ENCODE measurements at regions not wholly inside any gene's neighbourhood (a gene's known extent, or its start where the extent isn't known, plus 50 kb on each side); places are given as distances from the start of the nearest gene placed in this dataset.

DNA sequence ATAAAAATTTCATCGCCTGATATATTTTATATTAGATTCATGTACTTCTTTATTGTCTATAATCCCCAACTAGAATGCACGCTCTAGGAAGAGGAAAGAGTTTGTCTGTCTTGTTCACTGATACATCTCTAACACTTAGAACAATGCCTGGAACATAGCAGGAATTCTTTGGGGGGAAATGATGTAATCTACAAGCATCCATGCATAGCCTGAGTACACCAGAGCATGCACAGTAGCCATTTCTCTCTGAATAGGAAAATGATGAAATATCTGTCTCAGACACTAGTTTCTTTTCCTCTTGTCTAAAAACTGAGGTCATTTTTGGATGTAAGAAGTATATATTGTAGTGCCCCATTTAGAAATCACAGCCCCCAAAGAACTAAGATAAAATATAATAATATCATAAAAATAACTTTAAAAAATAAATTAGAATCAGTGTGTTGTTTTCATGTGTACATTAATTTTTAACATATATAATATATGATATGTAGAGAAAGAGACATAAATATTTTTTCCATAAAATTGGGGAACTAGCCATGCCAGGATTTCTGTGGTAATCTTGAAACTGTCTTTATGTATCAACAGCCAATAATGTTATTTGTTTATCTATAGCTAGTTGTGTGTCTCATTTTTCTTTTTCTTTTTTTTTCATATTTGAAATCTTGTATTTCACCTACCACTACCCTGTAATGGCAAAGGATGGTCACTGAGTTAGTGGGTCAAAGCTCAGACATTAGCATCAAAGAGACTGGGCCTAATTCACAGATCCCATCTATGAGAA lies 155.6 kb upstream of the TMCC3 start:
- DNase-seq = no peak
- intact Hi-C loops (cut with DNase I) = no loop called here
- Histone ChIP-seq H3K27me3 (no peaks in the 10 kb centered on the region), H3K4me1 (peaks cover 0 to 6% (median 0%) of the 10 kb centered on the region in 4 donors), H3K36me3 (no peaks in the 10 kb centered on the region), H3K4me3 (no peak overlapping the region), H3K9me3 (no peaks in the 10 kb centered on the region), H3K27ac (no peak overlapping the region)
- 89% methylated on average over 2 of the region's 2 CpGs for WGBS (ENCODE audit: insufficient coverage, low coverage, low lambda C conversion rate, missing lambda C conversion rate)
- no peak for TF ChIP-seq POLR2A (IDR thresholded peaks at IDR 0.05)
- TF ChIP-seq, protein P1, sequence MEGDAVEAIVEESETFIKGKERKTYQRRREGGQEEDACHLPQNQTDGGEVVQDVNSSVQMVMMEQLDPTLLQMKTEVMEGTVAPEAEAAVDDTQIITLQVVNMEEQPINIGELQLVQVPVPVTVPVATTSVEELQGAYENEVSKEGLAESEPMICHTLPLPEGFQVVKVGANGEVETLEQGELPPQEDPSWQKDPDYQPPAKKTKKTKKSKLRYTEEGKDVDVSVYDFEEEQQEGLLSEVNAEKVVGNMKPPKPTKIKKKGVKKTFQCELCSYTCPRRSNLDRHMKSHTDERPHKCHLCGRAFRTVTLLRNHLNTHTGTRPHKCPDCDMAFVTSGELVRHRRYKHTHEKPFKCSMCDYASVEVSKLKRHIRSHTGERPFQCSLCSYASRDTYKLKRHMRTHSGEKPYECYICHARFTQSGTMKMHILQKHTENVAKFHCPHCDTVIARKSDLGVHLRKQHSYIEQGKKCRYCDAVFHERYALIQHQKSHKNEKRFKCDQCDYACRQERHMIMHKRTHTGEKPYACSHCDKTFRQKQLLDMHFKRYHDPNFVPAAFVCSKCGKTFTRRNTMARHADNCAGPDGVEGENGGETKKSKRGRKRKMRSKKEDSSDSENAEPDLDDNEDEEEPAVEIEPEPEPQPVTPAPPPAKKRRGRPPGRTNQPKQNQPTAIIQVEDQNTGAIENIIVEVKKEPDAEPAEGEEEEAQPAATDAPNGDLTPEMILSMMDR (IDR thresholded peaks at IDR 0.05) = no peak
- ATAC-seq = peak in 3 of 4 donors; percentile 30 to 70 (median 64)

DNA sequence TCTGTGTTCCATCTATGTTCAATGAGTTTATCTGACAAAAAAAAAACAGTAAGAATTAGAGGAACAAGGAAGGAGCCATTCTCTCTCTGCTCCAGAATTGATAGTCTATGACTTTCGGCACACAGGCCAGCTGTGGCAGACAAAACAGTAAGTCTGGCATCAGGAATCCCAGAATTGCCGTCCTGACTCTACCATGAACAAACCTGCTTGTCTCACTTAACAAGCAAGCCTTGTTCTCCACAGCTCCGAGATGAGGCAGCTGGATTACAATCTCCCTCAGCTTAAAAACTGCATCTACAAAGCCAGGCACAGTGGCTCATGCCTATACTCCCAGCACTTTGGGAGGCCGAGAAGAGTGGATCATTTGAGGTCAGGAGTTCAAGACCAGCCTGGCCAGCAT lies 153.6 kb upstream of the TMCC3 start:
- Histone ChIP-seq H3K9me3 (no peaks in the 10 kb centered on the region), H3K27me3 (no peaks in the 10 kb centered on the region), H3K4me3 (no peak overlapping the region), H3K4me1 (peaks cover 0 to 6% (median 0%) of the 10 kb centered on the region in 4 donors), H3K27ac (no peak overlapping the region), H3K36me3 (no peaks in the 10 kb centered on the region)
- DNase-seq = no peak
- intact Hi-C loops (cut with DNase I) = no loop called here
- 55% methylated on average over 3 of the region's 4 CpGs for WGBS (ENCODE audit: insufficient coverage, low coverage, low lambda C conversion rate, missing lambda C conversion rate)
- no peak for TF ChIP-seq POLR2A (IDR thresholded peaks at IDR 0.05)
- TF ChIP-seq, protein P1 (IDR thresholded peaks at IDR 0.05) = no peak
- no peak for ATAC-seq

DNA sequence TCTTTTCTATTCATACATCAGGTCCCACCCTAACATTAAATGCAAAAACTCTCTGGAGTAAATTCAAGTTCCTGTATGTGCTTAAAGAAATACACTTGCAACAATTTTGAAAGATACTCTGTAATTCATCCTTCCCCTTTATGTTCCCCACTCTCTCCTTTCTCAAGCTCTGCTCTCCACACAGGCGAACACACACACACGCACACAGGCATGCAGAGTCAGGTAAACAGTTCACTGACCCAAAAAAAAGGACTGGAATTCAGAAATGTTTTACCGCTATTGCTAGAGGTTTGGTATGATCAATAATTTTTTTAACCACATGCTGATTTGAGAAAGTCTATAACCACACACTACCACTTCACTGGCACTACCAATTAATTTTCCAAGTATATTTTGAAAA lies 152.4 kb upstream of the TMCC3 start:
- WGBS (ENCODE audit: insufficient coverage, low coverage, low lambda C conversion rate, missing lambda C conversion rate) = 22% methylated on average over 3 of the region's 3 CpGs
- no peak overlapping the region for H3K27ac ChIP-seq
- no peaks in the 10 kb centered on the region for H3K36me3 ChIP-seq
- ATAC-seq (peak in 2 of 4 donors; percentile 32 to 62), DNase-seq (no peak)
- H3K9me3 ChIP-seq = no peaks in the 10 kb centered on the region
- H3K27me3 ChIP-seq = no peaks in the 10 kb centered on the region
- H3K4me3 ChIP-seq = no peak overlapping the region
- H3K4me1 ChIP-seq = peaks cover 0 to 6% (median 0%) of the 10 kb centered on the region in 4 donors
- TF ChIP-seq, protein P1 (IDR thresholded peaks at IDR 0.05) = no peak
- no peak for TF ChIP-seq POLR2A (IDR thresholded peaks at IDR 0.05)
- intact Hi-C loops (cut with DNase I) = no loop called here

DNA sequence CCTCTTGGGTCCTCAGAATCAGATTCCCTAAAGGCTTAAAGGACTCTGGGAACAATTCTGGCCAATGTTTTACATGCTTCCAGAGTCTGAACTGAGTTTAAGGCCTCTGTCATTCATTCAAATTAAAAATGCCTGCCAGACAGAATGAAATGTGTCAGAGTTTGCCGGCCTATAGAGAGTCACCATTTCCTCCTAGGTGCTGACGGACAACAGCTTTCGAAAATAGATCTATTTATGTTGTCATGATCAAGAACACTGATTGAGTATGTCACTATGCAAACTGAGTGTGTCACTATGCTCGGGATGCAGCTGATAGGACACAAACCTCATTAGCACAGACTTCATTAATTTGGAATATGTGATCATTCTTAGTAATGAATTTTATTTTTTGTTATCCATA lies 151.4 kb upstream of the TMCC3 start:
- H3K4me3 ChIP-seq = no peak overlapping the region
- H3K27me3 ChIP-seq = no peaks in the 10 kb centered on the region
- no peaks in the 10 kb centered on the region for H3K9me3 ChIP-seq
- 88% methylated on average over 4 of the region's 4 CpGs for WGBS (ENCODE audit: insufficient coverage, low coverage, low lambda C conversion rate, missing lambda C conversion rate)
- no peaks in the 10 kb centered on the region for H3K36me3 ChIP-seq
- TF ChIP-seq, protein P1 (IDR thresholded peaks at IDR 0.05) = no peak
- TF ChIP-seq POLR2A (IDR thresholded peaks at IDR 0.05) = no peak
- intact Hi-C loops (cut with DNase I) = no loop called here
- ATAC-seq = no peak
- no peak overlapping the region for H3K27ac ChIP-seq
- no peak for DNase-seq
- peaks cover 0 to 5% (median 0%) of the 10 kb centered on the region in 4 donors for H3K4me1 ChIP-seq
